GM12874 (cell line): ENCODE measurements at regions not wholly inside any gene's neighbourhood (a gene's known extent, or its start where the extent isn't known, plus 50 kb on each side); places are given as distances from the start of the nearest gene placed in this dataset.

Experiments used
- TF ChIP-seq, protein P1 (sequence below): IDR thresholded peaks from 2 replicates; pipeline ENCODE4 v1.5.1; 2011; ENCODE audit warnings: low read depth, mild to moderate bottlenecking, control low read depth, low read length, moderate library complexity; ENCODE audit not compliant: insufficient read depth

DNA sequence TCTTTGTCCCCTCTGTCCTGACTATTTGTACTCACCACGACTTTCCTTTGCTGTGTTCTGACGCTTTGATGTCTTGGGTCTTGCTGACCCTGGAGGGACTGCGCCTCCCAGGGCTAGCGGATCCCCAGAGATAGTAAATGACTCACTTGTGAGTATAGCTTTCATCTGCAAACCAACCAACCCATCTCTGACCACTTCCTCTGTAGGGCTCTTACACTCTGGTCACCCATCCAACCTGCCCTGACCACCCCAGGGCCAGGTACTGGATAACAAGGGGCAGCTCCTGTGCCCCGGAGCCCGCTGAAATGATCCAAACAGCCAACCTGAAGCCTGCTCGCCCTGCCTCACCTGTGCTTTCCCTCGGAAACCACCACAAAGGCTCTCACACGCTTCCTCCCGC, 125.2 kb upstream of the CARD11 start:
- TF ChIP-seq, protein P1, sequence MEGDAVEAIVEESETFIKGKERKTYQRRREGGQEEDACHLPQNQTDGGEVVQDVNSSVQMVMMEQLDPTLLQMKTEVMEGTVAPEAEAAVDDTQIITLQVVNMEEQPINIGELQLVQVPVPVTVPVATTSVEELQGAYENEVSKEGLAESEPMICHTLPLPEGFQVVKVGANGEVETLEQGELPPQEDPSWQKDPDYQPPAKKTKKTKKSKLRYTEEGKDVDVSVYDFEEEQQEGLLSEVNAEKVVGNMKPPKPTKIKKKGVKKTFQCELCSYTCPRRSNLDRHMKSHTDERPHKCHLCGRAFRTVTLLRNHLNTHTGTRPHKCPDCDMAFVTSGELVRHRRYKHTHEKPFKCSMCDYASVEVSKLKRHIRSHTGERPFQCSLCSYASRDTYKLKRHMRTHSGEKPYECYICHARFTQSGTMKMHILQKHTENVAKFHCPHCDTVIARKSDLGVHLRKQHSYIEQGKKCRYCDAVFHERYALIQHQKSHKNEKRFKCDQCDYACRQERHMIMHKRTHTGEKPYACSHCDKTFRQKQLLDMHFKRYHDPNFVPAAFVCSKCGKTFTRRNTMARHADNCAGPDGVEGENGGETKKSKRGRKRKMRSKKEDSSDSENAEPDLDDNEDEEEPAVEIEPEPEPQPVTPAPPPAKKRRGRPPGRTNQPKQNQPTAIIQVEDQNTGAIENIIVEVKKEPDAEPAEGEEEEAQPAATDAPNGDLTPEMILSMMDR = no peak

DNA sequence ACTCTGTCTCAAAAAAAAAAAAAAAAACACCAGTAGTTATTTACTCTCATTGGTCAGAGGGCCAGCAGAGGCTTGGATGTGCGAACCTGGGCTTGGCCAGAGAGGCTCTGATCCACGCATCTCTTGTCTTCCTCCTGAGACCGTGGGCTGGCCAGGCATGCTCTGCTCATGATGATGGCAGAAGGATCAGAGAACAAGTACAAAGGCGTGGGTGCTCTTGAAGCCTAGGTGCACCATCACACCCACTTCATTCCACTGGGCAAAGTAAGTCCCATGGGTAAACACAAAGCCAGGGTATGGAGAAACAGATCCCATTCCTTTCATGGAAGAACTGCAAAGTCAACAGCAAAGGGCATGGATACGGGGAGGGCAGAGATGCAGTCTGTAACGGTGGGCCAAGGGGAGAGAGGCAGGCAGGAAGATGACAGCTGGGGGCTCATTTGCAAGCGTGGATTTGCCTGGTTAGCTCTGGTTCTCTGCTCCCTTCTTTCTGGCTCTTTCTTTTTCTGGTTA, 128.2 kb upstream of the SDK1 start:
- TF ChIP-seq, protein P1 = no peak

- TF ChIP-seq, protein P1 = no peak
These were observed 126.4 kb upstream of the SDK1 start for GRCh38 chr7:3174515-3175284.

DNA sequence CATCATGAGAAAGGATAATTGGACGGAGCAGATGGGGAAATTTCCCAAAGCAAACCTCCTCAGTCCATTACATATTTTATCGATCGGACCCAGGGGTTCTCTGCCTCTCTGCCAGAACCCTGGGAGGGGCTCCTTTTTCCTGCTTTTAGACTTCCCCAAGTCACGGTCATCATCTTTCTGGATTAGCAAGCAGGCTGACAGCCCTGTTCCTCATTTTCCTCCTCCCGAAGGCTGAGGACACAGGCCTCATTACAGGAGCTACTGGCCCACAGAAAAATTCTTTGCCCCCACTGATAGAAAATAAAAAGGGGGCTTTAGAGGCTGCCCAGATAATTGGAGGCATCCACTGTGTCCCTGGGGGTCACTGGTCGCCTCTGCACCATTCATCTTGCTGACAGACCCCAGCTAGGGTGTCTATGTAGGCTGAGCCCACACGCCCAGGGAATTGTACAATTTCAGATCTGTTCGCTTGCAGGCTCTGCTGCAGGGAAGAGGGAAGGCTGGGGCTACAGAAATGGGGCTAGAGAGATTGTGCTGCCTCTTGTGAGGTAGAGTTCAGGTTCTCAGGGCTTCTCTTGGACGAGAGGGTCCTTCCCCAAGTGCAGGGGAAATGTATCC, 125.7 kb upstream of the SDK1 start:
- TF ChIP-seq, protein P1 = no peak

- TF ChIP-seq, protein P1 = no peak
These were observed 124.7 kb upstream of the SDK1 start for GRCh38 chr7:3176112-3177000.

DNA sequence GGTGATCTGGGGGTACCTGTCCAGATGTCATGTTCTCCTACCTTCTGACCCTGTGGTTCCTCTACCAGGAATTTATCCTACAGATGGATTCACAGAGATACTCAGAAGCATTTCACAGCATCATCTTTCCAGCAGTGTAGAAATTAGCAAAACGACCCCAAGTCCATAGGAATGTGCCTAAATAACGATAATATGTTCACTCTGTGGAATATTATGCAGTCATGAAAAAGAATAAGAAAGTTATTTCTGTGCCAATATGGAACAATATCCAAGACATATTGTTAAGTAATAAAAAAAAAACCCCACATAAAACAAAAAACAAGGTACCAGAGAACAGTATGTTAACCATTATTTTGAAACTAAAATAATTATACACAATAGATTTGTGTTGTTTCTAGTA, 123.8 kb upstream of the SDK1 start:
- TF ChIP-seq, protein P1 = no peak

DNA sequence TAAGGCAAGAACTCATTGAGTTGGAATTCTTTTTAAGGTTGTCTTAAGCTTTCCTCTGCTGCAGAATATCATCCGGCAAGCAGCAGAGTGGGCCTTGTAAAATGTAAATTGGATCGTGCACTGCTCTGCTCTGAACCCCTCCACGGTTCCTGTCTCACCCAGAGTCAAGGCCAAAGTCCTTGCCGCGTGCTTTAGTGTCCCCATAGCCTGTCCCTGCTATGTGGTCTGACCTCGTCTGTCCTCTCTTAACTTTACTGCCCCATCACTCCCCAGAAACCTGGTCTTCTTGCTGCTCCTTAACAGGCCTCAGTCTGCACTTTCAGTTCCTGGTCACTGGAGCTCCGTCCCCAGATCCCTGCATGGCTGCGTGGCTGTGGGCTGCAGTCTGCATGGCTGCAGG, 121.6 kb upstream of the SDK1 start:
- TF ChIP-seq, protein P1 = no peak
